ENCODE measurements at regions not wholly inside any gene's neighbourhood (a gene's known extent, or its start where the extent isn't known, plus 50 kb on each side); places are given as distances from the start of the nearest gene placed in this dataset.

DNA sequence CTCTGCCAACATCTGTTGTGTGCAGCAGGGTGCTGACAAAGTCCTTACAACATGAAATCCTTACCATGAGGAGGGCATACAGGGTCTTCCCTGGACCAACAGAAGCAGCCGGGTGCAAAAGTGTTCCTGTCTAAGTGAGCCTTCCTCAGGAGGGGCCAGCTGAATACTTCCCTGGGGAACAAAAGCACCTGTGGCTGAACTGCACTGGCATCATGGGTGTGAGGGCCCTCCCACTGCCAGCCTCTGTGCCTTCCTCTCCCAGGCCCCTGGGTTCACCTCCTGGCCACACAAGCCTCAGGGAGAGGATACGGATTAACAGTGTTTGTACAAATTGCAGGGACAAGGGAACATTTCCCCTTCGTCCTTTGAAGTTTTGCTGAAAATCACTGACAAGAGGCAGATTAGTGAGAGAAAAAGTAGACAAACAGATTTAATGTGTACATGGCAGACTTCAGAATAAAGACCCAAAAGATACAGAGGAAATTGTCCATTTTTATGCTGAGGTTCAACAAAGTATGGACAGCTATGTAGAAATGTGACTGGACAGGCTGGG is 91.0 kb upstream of the PPM1J start:
- TF ChIP-seq EZH2 (IDR thresholded peaks at IDR 0.05; ENCODE audit: low read length, missing control alignments), result no peak
- TF ChIP-seq, protein P1, sequence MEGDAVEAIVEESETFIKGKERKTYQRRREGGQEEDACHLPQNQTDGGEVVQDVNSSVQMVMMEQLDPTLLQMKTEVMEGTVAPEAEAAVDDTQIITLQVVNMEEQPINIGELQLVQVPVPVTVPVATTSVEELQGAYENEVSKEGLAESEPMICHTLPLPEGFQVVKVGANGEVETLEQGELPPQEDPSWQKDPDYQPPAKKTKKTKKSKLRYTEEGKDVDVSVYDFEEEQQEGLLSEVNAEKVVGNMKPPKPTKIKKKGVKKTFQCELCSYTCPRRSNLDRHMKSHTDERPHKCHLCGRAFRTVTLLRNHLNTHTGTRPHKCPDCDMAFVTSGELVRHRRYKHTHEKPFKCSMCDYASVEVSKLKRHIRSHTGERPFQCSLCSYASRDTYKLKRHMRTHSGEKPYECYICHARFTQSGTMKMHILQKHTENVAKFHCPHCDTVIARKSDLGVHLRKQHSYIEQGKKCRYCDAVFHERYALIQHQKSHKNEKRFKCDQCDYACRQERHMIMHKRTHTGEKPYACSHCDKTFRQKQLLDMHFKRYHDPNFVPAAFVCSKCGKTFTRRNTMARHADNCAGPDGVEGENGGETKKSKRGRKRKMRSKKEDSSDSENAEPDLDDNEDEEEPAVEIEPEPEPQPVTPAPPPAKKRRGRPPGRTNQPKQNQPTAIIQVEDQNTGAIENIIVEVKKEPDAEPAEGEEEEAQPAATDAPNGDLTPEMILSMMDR (conservative IDR thresholded peaks at IDR 0.05 in 1 of 2, IDR thresholded peaks at IDR 0.05 in 1 of 2; ENCODE audit: low read depth in 1 of 2, low read length in 2 of 2), result no peak
